Naive thymus-derived CD8-positive, alpha-beta T cell (primary cell): ENCODE measurements at regions not wholly inside any gene's neighbourhood (a gene's known extent, or its start where the extent isn't known, plus 50 kb on each side); places are given as distances from the start of the nearest gene placed in this dataset.

Experiments
- ATAC-seq, 2 donors: fragments of 150-1000 bp; cut with Tn5 transposase in 1 of 2; sonication (Bioruptor Pico), chemical (Tn5 transposase) in 1 of 2; 1 replicate in 1 of 2; 2 replicates in 1 of 2; pipeline ENCODE4 v1.10.0; 2021; ENCODE audit warnings: mild to moderate bottlenecking in 2 of 2, moderate library complexity in 2 of 2
- POLR2A ChIA-PET: fragments of 350-600 bp; sonication (Branson Sonifier 250); formaldehyde crosslinking; loops from one replicate; lab custom pipeline; 2021; ENCODE audit warnings: antibody characterized with exemption; lab: Charles Lee
- DNase-seq, 10 donors: peaks; one replicate each; pipeline versions ENCODE4 v3.0.0 to v3.0.0-alpha.2; 2020 to 2022
- H3K27ac Mint-ChIP-seq, 10 donors: one replicate each; pipeline ENCODE4 v1.8.0; 2020 to 2022; ENCODE audit warnings: mild to moderate bottlenecking in 10 of 10, mixed read lengths in 10 of 10, moderate library complexity in 4 of 10, inconsistent platforms in 1 of 10
- H3K27me3 Mint-ChIP-seq, 5 donors: one replicate each; pipeline ENCODE4 v1.8.0; 2021 to 2022; ENCODE audit warnings: mixed read lengths in 5 of 5
- H3K36me3 Mint-ChIP-seq, 3 donors: one replicate each; pipeline ENCODE4 v1.8.0; 2020 to 2022; ENCODE audit warnings: mixed read lengths in 3 of 3, mild to moderate bottlenecking in 2 of 3, inconsistent platforms in 1 of 3
- H3K4me1 Mint-ChIP-seq, 4 donors: one replicate each; pipeline ENCODE4 v1.8.0; 2021 to 2022; ENCODE audit warnings: mixed read lengths in 4 of 4
- H3K4me3 Mint-ChIP-seq, 10 donors: one replicate each; pipeline ENCODE4 v1.8.0; 2020 to 2022; ENCODE audit warnings: mild to moderate bottlenecking in 10 of 10, mixed read lengths in 10 of 10, moderate library complexity in 6 of 10, inconsistent platforms in 1 of 10
- H3K9me3 Mint-ChIP-seq, 9 donors: one replicate each; pipeline ENCODE4 v1.8.0; 2020 to 2022; ENCODE audit warnings: mixed read lengths in 9 of 9, mild to moderate bottlenecking in 3 of 9, inconsistent platforms in 1 of 9, moderate library complexity in 1 of 9

- no peak for DNase-seq
- H3K27ac Mint-ChIP-seq = no peak overlapping the region
- peaks cover 0 to 5% (median 0%) of the 10 kb centered on the region in 4 donors for H3K4me1 Mint-ChIP-seq
- peaks cover 0 to 9% (median 0%) of the 10 kb centered on the region in 9 donors for H3K9me3 Mint-ChIP-seq
- no peak for ATAC-seq
- H3K36me3 Mint-ChIP-seq = no peaks in the 10 kb centered on the region
- H3K4me3 Mint-ChIP-seq = no peak overlapping the region
- H3K27me3 Mint-ChIP-seq = peaks cover 0 to 14% (median 2%) of the 10 kb centered on the region in 5 donors
- POLR2A ChIA-PET = no interaction called here
Measured at GRCh38 chr4:15149839-15150592, 147.7 kb downstream of the CPEB2 start.

- Mint-ChIP-seq H3K36me3 (no peaks in the 10 kb centered on the region), H3K27ac (no peak overlapping the region), H3K4me3 (no peak overlapping the region), H3K27me3 (peaks cover 0 to 14% (median 3%) of the 10 kb centered on the region in 5 donors), H3K4me1 (peaks cover 0 to 5% (median 0%) of the 10 kb centered on the region in 4 donors), H3K9me3 (peaks cover 0 to 9% (median 0%) of the 10 kb centered on the region in 9 donors)
- POLR2A ChIA-PET = no interaction called here
- ATAC-seq (no peak), DNase-seq (no peak)
Measured at GRCh38 chr4:15150631-15151030, 148.3 kb downstream of the CPEB2 start.

GRCh38 chr4:15151033-15151432 is 148.8 kb downstream of the CPEB2 start:
- Mint-ChIP-seq H3K36me3 (no peaks in the 10 kb centered on the region), H3K4me3 (no peak overlapping the region), H3K27ac (no peak overlapping the region), H3K9me3 (peaks cover 0 to 9% (median 0%) of the 10 kb centered on the region in 9 donors), H3K4me1 (peaks cover 0 to 5% (median 0%) of the 10 kb centered on the region in 4 donors), H3K27me3 (peaks cover 0 to 17% (median 3%) of the 10 kb centered on the region in 5 donors)
- POLR2A ChIA-PET = no interaction called here
- ATAC-seq (no peak), DNase-seq (no peak)

GRCh38 chr4:15153662-15154061 is 151.4 kb downstream of the CPEB2 start:
- ATAC-seq = no peak
- Mint-ChIP-seq H3K27me3 (peaks cover 1 to 27% (median 4%) of the 10 kb centered on the region in 5 donors), H3K9me3 (peaks cover 0 to 20% (median 2%) of the 10 kb centered on the region in 9 donors), H3K4me1 (peaks cover 0 to 3% (median 0%) of the 10 kb centered on the region in 4 donors), H3K4me3 (no peak overlapping the region), H3K36me3 (no peaks in the 10 kb centered on the region), H3K27ac (no peak overlapping the region)
- no peak for DNase-seq
- POLR2A ChIA-PET = no interaction called here

GRCh38 chr4:15158406-15159091 is 156.3 kb downstream of the CPEB2 start:
- POLR2A ChIA-PET = no interaction called here

GRCh38 chr4:15159477-15160019 is 157.3 kb downstream of the CPEB2 start:
- H3K4me1 Mint-ChIP-seq = peaks cover 0 to 4% (median 0%) of the 10 kb centered on the region in 4 donors
- no peak for DNase-seq
- POLR2A ChIA-PET = no interaction called here

More at GRCh38 chr4:15158406-15159091, 156.3 kb downstream of the CPEB2 start:
- DNase-seq = no peak
- no peaks in the 10 kb centered on the region for H3K36me3 Mint-ChIP-seq
- ATAC-seq = no peak
- peaks cover 8 to 45% (median 22%) of the 10 kb centered on the region in 5 donors for H3K27me3 Mint-ChIP-seq
- peaks cover 0 to 20% (median 2%) of the 10 kb centered on the region in 9 donors for H3K9me3 Mint-ChIP-seq
- no peak overlapping the region for H3K27ac Mint-ChIP-seq
- no peak overlapping the region for H3K4me3 Mint-ChIP-seq
- peaks cover 0 to 4% (median 0%) of the 10 kb centered on the region in 4 donors for H3K4me1 Mint-ChIP-seq

GRCh38 chr4:15161439-15161838 is 159.2 kb downstream of the CPEB2 start:
- Mint-ChIP-seq H3K4me3 (no peak overlapping the region), H3K36me3 (no peaks in the 10 kb centered on the region), H3K27ac (no peak overlapping the region), H3K9me3 (peaks cover 0 to 12% (median 0%) of the 10 kb centered on the region in 9 donors), H3K4me1 (peaks cover 0 to 4% (median 0%) of the 10 kb centered on the region in 4 donors), H3K27me3 (peaks cover 9 to 38% (median 19%) of the 10 kb centered on the region in 5 donors)
- POLR2A ChIA-PET = no interaction called here
- DNase-seq = no peak
- no peak for ATAC-seq

More at GRCh38 chr4:15159477-15160019, 157.3 kb downstream of the CPEB2 start:
- Mint-ChIP-seq H3K4me3 (no peak overlapping the region), H3K36me3 (no peaks in the 10 kb centered on the region), H3K27ac (peak overlapping the region in 1 of 10 donors; percentile 50), H3K27me3 (peaks cover 9 to 42% (median 22%) of the 10 kb centered on the region in 5 donors), H3K9me3 (peaks cover 0 to 20% (median 2%) of the 10 kb centered on the region in 9 donors)
- ATAC-seq = no peak

GRCh38 chr4:15162046-15162445 is 159.8 kb downstream of the CPEB2 start:
- H3K4me3 Mint-ChIP-seq = no peak overlapping the region
- peaks cover 9 to 36% (median 19%) of the 10 kb centered on the region in 5 donors for H3K27me3 Mint-ChIP-seq
- no peak for ATAC-seq
- H3K27ac Mint-ChIP-seq = peak overlapping the region in 1 of 10 donors; percentile 71
- H3K4me1 Mint-ChIP-seq = peaks cover 0 to 2% (median 0%) of the 10 kb centered on the region in 4 donors
- no peak for DNase-seq
- no peaks in the 10 kb centered on the region for H3K36me3 Mint-ChIP-seq
- POLR2A ChIA-PET = no interaction called here
- peaks cover 0 to 10% (median 0%) of the 10 kb centered on the region in 9 donors for H3K9me3 Mint-ChIP-seq

- DNase-seq (peak in 2 of 10 donors; percentile 3 to 13), ATAC-seq (no peak)
- Mint-ChIP-seq H3K27me3 (peaks cover 9 to 31% (median 19%) of the 10 kb centered on the region in 5 donors), H3K4me3 (no peak overlapping the region), H3K27ac (peak overlapping the region in 2 of 10 donors; percentile 22 to 71), H3K36me3 (no peaks in the 10 kb centered on the region), H3K4me1 (peaks cover 0 to 2% (median 0%) of the 10 kb centered on the region in 4 donors), H3K9me3 (peaks cover 0 to 4% (median 0%) of the 10 kb centered on the region in 9 donors)
- POLR2A ChIA-PET = no interaction called here
Measured at GRCh38 chr4:15162465-15163283, 160.4 kb downstream of the CPEB2 start.

- Mint-ChIP-seq H3K4me3 (no peak overlapping the region), H3K27ac (no peak overlapping the region), H3K36me3 (no peaks in the 10 kb centered on the region), H3K4me1 (peaks cover 0 to 2% (median 0%) of the 10 kb centered on the region in 4 donors), H3K27me3 (peaks cover 9 to 31% (median 21%) of the 10 kb centered on the region in 5 donors), H3K9me3 (no peaks in the 10 kb centered on the region)
- no peak for DNase-seq
- POLR2A ChIA-PET = no interaction called here
- no peak for ATAC-seq
Measured at GRCh38 chr4:15163284-15163645, 161.0 kb downstream of the CPEB2 start.

GRCh38 chr4:15164571-15164970 is 162.3 kb downstream of the CPEB2 start:
- DNase-seq = no peak
- Mint-ChIP-seq H3K27me3 (peaks cover 7 to 26% (median 17%) of the 10 kb centered on the region in 5 donors), H3K27ac (no peak overlapping the region), H3K9me3 (no peaks in the 10 kb centered on the region), H3K36me3 (no peaks in the 10 kb centered on the region), H3K4me3 (no peak overlapping the region), H3K4me1 (peaks cover 0 to 2% (median 0%) of the 10 kb centered on the region in 4 donors)
- ATAC-seq = no peak
- POLR2A ChIA-PET = no interaction called here

GRCh38 chr4:15167743-15168142 is 165.5 kb downstream of the CPEB2 start:
- peaks cover 5 to 20% (median 10%) of the 10 kb centered on the region in 9 donors for H3K9me3 Mint-ChIP-seq
- no peak for DNase-seq
- H3K27ac Mint-ChIP-seq = no peak overlapping the region
- no peak for ATAC-seq
- H3K36me3 Mint-ChIP-seq = peaks cover 0 to 8% (median 3%) of the 10 kb centered on the region in 3 donors
- no peak overlapping the region for H3K4me3 Mint-ChIP-seq
- POLR2A ChIA-PET = no interaction called here
- H3K4me1 Mint-ChIP-seq = no peaks in the 10 kb centered on the region
- H3K27me3 Mint-ChIP-seq = peaks cover 13 to 30% (median 17%) of the 10 kb centered on the region in 5 donors
